ENCODE measurements at regions not wholly inside any gene's neighbourhood (a gene's known extent, or its start where the extent isn't known, plus 50 kb on each side); places are given as distances from the start of the nearest gene placed in this dataset.

DNA sequence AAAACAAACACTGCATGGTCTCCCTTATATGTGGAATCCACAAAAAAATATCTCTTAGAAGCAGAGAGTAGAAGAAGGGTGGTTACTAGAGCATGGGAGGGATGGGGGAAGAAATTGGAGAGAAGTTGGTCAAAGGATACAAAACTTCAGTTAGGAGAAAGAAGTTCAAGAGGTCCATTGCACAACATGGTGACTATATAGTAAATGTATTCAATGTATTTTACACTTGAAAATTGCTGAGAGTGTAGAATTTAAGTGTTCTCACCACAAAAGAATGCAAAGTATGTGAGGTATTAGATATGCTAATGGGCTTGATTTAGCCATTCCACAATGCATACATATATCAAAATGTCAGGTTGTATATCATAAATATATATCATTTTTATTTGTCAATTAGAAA is 232.0 kb upstream of the CELF2 start:
- DNase-seq (ENCODE audit: low read depth): no peak

DNA sequence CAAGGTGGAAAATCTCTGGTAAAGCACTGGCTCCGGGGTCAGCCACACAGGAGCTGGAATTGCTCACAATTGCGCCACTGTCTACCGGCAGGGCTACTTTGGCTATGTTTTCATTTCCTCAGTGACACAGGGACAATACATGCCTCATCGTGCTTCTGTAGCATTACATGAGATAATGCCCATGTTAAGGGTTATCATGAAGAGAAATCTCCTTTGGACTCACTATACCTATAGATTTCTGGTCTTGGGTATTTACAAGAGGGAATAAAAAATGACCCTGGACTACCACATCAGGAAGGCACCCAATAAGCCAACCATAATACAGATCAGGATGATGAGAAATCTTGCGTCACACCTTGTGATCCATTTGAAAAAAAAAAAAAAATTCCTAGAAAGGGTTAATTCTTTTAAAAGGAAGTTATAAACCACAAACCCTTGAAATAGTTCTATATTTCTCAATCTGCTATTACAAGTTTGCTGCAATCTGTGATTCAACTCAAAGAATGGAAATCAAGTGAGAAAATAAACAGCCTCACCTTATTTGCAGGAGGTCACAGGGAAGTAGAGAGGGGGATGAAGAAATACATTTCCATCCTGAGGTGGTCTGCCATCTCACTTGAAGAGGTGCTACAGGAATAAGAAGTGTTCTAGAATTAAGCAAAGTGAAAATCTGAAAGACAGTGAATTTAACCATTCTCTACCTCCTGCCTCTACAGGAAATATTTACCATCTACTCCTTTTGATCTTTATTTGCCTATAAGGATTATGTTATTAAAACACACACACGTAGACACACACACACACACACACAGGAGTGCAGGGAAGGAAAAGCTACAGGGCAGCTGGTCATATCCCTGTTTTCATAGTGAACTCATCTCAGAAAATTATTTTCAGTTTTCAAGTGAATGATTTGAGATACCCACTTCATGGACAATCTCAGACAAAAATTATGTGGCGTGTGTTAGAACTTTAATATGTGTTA is 231.3 kb upstream of the CELF2 start:
- DNase-seq (ENCODE audit: low read depth): no peak

DNA sequence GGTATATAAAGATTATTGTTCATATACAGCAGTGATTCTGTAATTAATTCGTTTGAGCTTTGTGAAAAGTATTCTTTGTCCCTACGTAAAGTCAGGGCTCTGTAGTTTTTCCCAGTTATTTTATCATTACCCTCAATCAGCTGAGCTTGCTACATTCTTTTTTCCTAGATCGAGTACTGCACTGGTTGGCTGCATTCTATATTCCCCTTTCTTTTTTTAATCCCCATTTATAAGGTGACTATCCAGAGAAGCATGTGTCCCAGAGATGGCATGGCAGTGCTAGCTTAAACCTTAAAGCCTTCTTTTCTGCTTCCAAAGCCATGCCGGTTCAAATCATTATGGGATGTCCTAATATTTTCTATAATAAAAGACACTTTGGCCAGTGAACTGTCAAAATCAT is 230.1 kb upstream of the CELF2 start:
- no peak for DNase-seq (ENCODE audit: low read depth)

DNA sequence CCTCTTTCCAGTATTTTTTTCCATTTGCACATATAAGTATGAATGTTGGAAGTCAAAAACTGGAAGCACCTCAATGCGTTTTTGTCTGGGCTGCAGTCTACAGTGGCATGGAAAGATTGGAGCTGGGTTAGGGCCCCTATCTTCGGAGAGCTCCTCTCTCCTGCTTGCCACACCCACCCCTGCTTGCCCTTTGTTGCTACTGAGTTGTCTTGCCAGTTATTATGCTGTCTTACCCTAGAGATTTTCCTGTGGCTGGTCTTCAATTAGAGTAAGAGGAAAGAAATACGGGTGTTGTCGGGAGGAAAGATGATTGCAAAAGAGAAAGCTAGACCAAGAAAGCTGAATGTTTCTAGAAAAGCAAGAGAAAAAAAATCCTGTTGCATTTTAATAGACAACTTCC is 228.9 kb upstream of the CELF2 start:
- no peak for DNase-seq (ENCODE audit: low read depth)

DNA sequence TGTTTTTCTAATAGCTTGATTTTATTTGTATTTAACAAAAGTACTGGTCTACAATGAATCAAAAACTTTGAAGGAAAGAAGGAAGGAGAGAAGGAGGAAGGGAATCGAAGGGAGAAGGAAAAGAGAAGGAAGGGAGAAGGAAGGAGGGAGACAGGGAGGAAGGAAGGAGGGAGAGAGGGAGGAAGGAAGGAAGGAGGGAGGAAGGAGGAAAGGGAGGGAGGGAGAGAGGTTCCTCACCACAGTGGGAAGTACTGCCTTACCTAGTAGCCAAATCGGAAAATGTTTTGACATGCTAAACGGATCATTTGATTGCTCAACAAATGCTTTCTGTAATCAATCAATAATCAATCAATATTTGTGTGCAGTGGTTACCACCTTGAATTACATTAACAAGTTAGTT is 225.8 kb upstream of the CELF2 start:
- DNase-seq (ENCODE audit: low read depth): no peak

DNA sequence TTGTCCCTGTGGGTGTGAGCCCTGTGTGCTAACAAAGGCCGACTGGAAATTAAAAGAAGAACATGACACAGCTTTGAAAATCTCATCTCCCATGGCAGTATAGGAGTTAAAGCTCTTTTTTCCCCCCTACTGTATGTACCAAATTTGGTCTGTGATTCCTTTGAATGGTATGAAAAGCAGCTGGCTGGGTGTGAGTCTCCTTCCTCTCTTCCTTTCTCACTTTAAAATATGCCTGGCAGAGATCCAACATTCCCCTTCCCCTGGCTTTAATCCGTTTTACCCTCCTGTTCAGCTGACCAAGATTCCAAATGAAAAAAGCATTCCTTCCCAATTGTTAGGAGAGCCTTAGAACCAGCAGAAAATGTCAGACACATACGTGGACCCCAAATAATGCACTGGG is 225.0 kb upstream of the CELF2 start:
- no peak for DNase-seq (ENCODE audit: low read depth)

DNA sequence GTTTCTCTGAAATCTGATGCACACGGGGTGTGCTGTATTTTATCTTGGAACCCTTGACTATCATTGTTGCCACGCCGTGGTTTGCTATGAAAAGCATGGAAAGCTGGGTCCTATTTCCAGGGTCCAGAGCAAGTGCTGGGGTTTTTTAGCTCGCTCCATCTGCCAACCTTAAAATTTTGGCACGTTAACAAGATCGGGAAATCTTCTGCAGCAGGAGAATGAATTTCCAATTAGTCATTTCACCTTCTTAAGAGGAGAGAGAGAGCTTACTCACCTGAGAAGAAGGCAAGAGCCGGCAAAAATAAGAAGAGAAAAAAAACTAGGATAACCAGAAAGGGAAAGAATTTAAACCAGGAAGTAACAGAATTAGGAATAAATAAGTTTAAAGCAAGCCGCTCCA is 223.6 kb upstream of the CELF2 start:
- DNase-seq (ENCODE audit: low read depth): no peak

DNA sequence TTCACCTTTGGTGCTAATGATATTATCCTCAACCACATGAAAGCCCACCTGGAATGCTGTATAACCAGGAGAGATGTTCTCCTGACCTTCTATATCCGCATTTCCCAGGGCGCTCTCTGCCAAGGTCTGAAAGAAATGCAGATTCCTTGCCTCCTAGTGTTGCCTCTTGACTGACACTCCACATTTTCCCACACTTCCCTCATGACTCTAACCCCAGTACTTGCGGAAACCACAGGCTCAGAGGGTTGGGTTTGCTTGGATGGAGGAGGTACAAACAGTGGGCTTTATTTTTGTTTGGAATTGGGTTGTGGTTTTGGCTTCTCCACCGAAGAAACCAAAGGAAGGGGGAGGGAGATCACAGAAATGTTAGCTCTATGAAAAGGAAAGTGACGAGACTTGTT is 222.9 kb upstream of the CELF2 start:
- no peak for DNase-seq (ENCODE audit: low read depth)

DNA sequence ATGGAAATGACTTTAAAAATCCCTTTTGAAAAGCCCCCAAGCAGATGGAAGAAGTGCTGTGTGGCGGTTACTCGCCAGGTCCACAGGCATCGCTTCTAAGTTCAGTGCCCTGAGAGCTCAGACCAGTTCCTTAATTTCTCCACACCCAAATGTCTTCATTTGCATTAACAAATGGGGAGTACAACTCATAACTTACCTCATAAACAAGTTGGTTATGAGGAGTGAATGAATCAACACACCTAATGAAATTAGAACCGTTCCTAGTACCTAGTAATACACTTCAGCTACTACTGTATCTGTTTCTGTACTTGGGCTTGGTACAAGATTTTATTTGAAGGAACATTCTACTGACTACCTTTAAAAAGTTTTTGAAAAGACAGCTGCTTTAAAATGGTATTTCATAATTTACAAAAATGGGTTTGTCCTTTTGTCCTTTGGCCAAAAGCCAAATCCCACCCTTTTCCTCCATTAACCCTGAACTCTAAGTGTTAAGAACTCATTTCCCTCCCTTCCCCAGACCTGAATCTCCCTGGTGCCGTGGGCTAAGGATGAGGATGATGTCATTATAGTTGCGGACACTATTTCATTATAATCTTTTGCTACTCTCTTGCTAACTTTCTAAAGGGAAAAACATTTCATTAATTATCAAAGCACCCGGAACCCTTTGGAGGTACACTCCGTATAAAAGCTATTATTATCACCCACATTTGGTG is 221.5 kb upstream of the CELF2 start:
- DNase-seq (ENCODE audit: low read depth): no peak

DNA sequence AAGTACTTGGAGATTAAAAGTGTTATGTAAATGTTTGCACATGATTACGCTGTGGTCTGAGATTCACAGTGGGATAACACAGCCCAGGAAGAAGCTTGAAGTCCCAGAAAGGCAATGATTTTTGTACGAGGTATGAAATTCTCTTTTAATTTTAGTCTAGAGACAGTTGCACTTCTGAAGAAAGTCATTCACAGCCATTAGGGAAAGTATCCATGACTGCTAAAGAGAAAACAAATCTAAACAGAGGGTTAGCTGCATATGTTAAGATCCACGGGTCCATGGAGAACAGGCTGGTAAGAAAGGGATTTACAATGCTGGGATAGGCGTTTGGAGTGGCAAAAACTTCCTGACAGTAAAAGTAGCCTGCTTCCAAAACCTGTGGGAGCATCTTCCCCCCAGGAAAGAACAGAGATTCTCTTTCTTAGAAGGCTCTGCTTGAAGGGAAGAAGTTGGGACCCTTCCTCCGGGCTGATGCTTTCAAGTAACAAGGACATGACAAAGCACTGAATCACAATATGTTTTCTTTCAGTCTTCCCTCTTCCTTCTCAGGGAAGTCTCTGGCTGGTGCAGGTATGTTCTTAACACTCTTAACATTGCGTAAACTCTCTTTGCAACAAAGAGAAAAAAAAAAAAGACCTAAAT is 220.8 kb upstream of the CELF2 start:
- DNase-seq (ENCODE audit: low read depth): no peak

DNA sequence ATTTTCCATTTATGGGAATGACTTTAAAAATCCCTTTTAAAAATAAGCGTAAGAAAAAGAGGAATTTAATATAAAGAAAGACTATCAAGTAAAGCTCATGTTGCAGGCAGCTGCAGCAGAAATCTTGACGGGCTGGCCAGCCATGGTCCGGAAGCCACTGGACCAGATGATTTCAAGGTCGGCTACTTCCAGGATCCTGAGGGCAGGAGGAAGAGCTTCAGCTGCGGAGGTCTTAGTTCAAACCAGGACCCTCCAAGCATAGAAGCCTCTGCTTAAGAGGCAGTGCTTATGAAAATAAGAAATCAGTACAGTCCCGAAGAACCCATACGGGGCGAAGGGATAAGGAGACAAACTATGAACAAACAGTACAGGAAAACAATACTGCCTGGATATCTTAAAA is 220.2 kb upstream of the CELF2 start:
- DNase-seq (ENCODE audit: low read depth): no peak

DNA sequence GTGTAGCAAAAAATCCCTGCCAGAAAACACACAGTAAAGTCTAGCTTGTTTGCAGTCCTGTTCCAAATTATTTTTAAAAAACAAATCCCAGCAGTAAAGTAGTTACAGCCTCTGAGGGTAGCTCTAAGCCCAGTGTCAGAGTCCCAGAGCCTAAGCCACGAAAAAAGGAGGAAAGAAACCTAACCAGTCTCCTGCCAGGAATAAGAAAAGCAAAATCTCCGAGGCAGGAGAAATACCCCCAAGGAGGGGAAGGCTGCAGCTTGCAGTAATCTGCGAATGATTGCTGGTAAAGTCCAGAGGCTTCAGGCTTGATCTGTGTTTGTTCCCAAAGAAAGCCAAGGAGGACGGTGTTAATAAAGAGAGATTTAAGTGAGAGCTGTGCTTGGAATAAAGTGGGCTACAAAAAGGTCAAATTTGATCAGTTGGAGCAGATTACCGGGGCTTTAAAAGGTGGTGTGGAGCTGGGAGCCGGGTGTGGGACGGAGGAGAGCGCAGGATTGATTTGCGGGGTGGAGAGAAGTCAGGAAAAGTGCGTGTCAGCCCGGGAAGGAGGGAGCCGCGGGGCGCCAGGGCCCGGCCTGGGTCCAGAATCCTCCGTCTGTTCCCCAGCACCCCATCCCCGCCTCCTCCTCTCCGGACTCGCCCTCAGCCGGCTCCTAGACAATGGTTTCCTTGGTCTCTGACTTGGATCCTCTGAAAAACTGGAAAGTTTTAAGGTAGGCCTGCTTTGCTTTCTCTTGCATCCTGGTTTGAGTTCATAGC is 219.4 kb upstream of the CELF2 start:
- no peak for DNase-seq (ENCODE audit: low read depth)

DNA sequence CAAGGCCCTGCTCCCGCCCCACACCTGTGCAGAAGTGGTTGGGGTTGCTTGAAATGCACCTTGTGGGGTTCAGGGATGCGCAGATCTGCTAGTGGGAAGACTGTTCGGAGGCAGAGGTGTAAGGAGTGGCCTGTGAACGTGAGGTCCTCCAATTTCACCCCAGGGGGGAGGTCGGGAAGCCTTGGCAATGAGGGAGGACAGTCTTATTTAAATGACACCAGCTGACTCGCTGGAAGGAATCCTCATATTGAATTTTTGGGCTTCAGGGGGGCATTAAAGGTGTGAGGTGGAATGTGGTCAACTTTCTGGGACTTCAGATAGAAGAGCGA is 218.8 kb upstream of the CELF2 start:
- no peak for DNase-seq (ENCODE audit: low read depth)

DNA sequence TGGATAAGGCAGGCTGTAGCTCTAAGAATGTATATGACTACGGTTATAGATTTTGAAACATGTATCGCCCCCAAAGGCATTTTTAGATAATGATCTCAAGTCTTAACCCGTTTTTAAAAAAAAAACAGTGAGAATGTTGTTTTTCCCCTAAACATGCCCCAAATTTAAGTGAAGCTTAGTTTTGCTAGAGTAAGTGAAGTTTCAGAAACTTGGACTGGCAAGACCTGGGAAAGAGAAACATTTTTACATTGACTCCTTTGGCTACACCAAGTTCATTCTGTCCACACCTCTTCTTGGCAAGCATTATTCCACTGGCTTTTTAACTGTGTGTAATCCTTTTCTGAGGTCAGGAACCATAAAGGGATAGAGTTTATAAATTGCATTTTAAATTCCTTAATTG is 216.7 kb upstream of the CELF2 start:
- no peak for DNase-seq (ENCODE audit: low read depth)

DNA sequence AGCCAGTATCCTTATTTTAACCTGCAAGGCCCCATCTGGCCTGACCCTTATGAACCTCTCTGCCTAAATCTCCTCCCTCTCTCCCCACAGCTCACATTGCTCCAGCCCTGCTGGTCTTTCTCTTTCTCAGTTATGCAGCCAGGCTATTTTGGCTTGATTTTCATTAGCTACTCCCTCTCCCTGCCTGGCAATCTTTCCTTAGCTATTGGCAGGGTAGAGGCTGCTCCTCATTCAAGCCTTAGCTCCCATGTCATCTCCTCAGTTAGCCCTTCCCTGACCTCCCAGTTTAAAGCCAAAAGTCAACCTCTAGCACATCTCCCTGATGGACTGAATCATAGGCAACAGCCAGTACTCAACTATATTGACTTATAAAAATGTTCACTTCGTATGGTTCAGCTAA is 214.4 kb upstream of the CELF2 start:
- no peak for DNase-seq (ENCODE audit: low read depth)

DNA sequence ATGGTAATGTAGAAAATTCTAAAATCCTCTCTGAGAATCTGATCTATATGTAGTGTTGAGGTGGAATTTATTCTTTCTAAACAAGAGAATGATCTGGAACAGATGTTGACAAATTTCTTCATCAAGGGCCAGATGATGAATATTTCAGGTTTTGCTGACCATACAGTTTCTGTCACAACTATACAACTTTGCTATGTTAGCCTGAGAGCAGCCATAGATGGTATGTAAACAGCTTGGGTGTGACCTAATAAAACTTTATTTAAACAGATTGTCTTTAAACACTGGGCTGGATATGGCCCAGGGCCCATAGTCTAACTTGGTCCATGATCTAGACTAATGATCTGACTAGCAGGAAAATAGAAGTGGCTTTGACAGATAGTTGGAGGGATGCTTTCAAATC is 213.6 kb upstream of the CELF2 start:
- no peak for DNase-seq (ENCODE audit: low read depth)

DNA sequence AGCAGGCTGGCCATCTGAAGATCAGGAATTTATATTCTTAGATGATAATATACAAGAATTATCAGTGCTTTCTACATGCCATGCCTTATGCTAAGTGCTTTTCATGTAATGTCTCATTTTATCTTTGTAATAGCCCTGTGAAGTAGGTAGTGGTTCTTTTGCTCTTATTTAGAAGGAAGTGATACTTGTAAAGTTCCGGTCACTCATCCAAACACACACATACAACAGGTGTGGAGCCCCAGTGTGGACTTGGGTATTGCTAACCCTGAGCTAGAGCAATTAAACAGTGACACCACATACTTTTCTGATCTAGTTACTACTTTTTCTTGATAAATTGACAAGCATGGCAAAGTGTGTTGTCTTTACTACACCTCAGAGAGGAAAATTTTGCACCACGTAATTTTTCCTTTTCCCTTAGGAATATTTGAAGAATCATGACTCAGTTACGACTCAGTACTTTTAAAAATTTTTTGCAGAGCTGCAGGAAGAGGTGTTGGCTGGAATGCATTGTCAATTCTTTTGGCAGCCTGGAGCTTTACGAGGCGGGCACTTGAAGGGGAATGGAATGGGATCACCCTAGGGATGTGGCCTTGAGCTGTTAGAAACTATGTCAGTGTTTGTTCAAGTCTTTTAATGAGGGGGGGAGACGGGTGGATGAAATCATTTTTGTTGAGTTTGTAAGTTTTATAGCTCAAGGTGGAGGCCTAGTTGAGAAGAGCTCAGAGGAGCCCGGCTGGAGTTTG is 212.5 kb upstream of the CELF2 start:
- DNase-seq (ENCODE audit: low read depth): no peak

DNA sequence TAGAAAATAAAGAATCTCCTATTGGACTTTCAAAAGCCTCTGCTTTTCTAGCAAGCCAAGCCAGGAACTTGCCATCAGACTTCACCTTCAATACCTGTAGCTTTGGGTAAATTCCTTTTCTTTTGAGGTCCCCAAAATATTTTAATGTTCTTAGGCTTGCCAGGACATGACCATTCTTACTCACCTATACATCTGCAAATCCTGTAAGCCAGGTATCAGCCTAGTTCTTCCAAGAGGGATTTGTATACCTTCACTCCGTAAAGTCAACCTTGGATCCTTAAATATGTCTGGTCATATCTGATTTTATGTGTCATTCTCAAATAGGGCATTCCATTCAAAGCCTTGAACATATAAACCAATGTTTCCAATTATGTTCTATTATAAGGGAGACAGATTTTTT is 210.6 kb upstream of the CELF2 start:
- no peak for DNase-seq (ENCODE audit: low read depth)

DNA sequence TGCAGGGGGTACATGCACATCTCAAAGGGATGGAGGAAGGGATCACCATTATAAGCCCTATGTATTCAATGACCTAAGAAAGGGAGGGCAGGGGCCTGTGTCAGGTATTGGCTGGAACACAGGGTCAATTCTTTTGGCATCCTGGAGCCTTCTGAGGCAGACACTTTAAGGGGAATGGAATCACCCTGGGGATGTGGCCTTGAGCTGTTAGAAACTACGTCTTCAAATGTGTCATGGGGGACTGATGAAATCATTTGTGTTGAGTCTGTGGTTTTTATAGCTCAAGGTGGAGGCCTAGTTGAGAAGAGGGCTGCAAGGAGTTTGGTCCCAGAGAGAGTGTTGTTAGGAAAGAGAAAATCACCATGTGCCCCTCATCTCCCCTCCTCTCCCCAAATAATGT is 206.1 kb upstream of the CELF2 start:
- DNase-seq (ENCODE audit: low read depth): no peak

DNA sequence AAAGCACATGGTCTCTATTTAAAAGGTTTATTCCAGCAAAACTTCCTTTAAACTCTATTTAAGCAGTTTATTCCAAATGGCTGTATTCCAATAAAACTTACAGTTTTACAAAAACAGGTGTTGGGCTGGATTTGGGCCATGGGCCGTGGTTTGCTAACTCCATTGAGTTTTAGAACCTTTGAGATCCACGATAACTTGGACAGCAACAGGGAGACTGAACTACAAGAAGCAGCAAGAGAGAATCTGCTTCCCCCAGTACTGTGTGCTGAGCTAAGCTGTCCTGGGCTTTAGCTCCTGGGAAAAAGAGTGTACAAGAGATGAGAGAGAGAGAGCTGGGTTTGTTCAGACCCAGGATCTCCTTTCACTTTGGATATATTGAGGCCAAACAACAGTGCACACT is 204.0 kb upstream of the CELF2 start:
- no peak for DNase-seq (ENCODE audit: low read depth)

DNA sequence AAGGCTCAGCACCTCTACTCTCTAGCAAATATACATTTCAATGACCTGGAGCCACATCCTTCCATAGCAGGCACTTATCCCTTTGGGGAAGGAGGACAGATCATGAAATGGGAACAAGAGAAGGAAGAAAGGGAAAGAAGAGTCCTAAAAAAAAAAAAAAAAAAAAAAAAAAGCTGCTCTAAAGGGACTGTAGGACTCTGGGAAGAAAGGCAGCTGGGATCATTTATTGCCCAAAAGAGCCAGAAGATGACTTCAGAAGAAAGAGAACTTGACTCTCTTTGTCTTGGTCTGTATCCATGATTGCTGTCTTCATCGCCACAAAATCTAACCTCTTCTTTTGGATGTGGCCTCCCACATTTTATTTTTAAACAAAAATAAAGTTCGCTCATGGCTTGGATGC is 203.6 kb upstream of the CELF2 start:
- DNase-seq (ENCODE audit: low read depth): no peak

DNA sequence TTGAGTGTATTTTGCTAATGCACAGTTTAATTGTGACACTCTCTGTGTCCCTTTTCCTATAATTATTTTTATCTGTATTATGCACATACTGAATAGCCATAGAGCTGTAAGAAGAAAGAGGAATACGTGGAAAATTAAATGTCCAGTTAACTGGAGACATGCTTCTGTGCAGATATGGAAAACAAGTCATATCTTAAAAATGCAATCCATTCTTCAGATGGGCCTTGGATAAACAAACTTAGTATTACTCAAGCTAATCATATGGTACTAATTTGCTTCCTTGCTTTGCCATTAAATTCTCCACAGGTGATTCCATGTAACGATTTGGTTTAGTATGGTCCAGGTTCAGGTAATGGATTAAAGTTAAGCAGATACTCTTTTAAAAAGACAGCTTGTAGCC is 201.2 kb upstream of the CELF2 start:
- DNase-seq (ENCODE audit: low read depth): no peak
